Erythroblast (primary cell): ENCODE measurements at regions not wholly inside any gene's neighbourhood (a gene's known extent, or its start where the extent isn't known, plus 50 kb on each side); places are given as distances from the start of the nearest gene placed in this dataset.

Source experiments
- GATA1 ChIP-seq: IDR thresholded peaks from 2 replicates; pipeline ENCODE4 v1.6.1; 2011; ENCODE audit warnings: low read depth, mild to moderate bottlenecking, control low read depth, low read length, moderate library complexity
- POLR2A ChIP-seq: IDR thresholded peaks from 2 replicates; pipeline ENCODE4 v1.6.1; 2011; ENCODE audit warnings: mild to moderate bottlenecking, low read length

- TF ChIP-seq POLR2A, result no peak
- no peak for TF ChIP-seq GATA1
These were observed 516.7 kb downstream of the CBLN4 start for GRCh38 chr20:55488593-55488992.
